T-helper 2 cell (primary cell): ENCODE measurements at regions not wholly inside any gene's neighbourhood (a gene's known extent, or its start where the extent isn't known, plus 50 kb on each side); places are given as distances from the start of the nearest gene placed in this dataset.

Experiments
- DNase-seq, 5 experiments: peaks; one replicate each; pipeline versions ENCODE4 v3.0.0 to v3.0.0-alpha.2; 2012 to 2022

DNA sequence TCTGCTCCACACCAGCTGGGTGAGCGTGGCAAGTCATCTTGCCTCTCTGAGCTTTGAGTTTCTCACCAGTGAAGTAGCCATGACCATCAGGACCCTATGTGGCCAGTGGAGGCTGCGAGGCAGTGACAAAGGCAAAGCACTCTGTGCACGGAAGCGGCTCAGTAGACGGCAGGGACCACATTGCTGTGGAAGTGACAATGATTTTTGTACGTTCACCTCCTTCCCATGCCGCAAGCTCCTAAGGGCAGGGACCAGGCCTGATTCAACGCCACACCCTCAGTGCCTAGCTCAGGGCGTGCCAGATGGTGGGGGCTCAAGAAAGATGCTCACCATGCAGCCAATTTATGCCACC is 210.5 kb downstream of the MATN1 start:
- DNase-seq: no peak

DNA sequence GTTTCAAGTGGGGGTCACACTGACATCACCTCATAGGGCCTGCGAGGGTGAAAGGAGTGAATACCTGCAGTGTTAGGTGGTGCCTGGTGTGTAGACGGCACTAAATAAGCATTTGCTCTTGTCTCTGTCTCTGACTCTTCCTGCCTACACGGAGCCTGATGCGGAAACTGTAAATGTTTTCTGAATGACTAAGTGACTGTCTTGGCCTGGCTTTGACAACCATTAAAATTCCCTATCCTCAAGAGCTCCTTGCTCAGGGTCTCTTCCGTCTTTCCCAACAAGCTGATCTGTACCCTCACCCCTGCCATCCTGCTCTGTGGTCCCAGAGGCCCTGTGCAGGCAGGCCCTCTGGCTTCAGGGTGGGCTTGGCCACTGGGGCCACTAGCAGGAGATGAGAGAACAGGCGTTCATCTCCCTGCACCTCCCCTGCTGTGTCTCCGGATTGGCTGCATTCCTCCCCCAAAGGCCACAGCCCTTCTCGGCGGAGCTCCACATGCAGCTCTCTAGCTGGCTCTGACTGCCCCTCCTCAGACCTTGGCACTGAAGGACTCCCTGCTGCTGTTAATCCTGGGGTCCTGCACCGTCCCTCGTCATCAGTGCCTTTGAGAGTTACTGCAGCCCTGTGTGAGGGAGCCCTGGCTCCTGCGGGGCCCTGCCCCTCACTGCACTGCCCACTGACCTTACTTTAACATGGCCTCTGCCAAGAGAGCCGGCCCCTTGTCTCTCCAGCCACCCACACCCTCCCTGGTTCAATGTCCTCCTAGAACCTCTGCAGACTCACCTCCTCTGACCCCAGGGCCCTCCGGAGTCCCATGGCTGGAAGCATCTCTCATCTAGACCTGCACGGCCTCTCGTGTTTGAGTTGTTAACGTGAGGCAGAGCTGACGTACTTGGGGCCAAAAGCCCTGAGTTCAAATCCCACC is 211.1 kb downstream of the MATN1 start:
- no peak for DNase-seq

DNA sequence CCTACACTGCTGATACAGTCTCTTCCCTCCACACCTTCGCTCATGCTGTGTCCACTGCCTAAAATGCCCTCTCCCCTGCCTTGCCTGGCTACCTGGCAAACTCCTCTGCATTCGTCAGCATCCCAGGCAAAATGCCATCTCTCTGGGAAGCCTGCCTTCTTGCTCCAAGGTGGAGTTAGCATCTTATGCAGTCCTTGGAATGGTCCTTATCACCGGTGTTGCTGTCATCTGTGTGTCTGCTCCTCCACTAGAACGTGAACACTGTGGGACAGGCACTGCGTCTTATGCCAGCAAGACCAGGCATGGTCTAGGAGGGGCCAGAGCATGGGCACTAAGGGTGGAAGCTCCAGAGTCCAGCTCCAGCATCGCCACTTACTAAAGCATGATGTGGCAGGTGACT is 211.8 kb downstream of the MATN1 start:
- no peak for DNase-seq

DNA sequence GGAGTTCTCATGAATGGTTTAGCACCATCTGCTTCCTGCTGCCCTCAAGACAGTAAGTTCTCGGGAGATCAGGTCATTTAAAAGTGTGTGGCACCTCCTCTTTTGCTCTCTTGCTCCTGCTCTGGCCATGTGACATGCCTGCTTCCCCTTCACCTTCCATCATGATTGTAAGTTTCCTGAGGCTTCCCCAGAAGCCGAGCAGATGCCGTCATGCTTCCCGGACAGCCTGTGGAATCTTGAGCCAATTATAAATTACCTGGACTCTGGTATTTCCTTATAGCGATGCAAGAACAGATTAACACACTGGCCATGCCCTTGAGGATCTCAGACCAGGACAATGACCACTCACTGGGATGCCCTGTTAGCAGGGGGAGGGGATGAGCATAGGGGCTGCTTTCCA is 212.3 kb downstream of the MATN1 start:
- DNase-seq: no peak

DNA sequence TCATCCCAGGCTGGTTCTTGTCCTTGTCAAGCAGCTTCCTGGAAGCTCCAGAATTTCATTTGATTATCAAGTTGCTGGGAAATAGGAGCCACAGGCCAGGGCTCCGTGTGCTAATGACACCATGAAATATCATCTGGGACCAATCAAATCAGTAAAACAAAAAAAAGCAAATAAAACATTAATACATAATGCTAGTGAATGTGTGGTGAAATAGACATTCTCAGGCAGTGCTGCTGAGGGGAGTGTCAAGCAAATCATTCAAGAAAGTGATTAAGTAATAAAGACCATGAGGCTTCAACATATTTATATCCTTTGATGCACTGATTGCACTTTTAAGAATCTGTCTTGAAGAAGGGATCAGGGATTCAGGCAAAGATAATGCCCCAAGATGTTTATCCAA is 213.7 kb downstream of the MATN1 start:
- no peak for DNase-seq

DNA sequence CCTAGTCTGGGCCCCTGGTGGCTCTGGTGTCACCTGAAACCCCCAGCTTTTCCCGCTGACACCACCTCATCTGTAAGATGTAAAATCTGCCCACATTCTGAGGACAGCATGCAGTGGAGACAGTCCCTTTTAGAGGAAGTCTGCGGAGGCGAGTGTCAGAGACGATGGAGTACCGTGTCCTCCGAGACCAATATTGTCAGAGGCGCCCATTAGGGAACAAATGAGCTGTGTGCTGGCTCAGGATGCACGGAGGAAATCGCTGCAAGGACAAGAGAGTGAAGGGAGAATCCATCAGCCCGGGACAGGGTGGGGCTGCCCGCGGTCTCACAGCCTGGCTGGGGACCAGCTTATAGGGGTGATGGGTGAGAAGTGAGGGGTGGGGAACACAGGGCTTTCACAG is 214.8 kb downstream of the MATN1 start:
- DNase-seq: no peak

DNA sequence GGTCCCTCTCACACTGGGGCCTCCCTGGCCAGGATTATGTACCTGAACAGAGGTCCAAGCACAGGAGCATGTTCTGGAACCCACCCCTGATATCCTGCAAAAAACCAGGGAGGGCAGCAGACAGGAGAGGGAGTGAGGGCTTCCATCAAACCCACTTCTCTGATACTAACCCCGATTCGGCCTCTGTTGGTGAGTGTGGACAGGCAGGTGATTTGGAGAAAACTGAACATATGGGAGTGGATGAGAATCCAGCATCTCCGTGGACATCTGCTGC is 215.3 kb downstream of the MATN1 start:
- no peak for DNase-seq

DNA sequence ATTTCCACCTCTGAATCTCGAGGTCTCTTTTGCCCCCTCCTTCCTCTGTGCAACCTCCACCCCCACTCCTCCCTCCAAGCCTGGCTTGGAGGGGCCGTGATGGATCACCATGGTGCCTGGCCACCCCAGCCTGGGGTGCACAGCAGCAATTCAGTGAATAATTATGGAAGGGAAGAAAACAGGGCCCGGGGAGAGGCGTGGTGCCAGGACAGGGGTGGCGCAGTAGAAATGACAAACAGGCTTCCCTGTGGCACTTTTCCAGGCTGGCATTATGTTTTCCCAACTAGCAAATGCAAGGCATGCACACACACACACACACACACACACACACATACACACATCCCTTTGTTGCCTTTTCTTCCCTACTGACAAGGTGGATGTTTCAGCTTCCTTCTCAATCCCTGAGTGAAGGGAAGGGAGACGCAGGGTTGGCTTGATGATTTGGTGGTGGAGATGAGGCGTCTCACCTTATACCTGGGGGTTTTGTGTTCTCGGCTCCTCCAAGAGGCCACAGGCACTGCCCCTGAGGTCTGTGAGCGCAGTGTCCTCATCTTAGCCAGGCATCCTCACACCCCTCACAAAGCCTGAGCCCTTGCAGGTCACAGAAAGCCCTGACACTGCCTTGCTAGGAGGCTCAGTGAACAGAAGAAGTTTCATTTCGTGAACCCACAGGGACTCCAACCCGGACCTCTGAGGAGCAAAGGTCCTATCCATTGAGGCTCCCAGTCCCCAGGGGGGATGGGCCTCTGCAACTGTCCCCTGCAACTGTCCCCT is 215.8 kb downstream of the MATN1 start:
- DNase-seq: no peak

DNA sequence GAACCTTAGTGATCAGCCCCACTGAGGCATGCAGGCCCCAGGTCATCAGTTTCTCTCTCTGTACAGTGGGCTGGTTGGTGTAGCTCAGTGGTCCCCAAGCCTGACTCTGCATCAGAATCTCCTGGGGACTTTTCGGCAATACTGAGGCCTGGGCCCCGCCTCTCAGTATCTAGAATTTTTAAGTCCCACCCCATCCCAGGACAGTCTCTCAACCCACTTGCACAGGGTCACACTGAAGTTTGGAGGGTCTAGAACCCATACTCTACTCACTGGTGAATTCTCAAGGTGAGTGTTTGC is 216.4 kb downstream of the MATN1 start:
- no peak for DNase-seq

DNA sequence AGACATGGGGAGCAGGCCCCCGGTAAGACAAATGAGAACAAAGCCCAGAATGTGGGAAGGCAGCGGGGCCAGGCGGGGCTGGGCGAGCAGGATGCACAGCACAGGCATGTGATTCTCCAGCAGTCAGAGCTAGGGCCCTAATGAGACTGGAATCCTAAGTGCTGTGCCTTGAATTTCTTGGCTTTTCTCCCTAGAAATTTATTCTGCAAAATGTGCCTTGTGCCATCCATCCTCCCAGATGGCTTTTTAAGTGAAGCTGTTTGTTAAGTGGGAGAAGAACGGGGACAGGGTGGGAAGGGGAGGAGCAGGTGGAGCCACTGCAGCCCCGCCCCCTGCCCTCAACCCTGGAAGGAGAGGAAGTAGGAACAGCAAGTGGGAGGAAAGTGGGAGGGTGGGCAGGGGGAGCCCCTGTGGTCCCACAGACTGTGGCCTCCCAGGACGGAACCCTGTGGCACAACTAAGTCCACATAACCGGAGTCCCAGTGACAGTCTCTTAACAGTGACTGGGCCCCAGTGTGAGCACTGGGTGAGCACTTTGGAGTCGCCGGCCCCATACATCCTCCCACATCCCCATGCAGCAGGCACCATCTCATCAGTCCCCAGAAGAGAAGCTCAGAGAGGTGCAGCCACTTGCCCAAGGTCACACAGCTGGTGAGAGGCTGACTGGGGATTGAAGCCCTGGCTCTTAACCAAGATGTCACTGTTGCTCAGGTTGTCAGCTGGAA is 216.9 kb downstream of the MATN1 start:
- DNase-seq: no peak

DNA sequence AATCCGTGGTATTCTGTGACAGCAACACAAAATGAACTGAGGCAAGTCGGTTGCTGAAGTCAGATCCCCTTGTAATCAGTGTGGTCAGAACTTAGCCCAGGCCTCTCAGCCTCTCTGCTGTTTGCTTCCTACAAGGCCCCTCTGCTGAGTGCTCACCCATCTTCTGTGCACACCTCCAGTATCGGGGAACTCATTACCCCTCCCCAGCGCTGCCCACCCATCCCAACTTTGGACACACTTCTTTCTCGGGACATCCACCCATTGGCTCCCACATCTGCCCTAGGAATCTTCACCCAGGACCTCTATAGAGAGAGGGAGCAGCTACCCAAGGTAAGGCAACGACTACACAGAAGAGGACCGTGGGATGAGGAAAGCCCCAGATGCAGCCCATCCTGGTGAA is 217.5 kb downstream of the MATN1 start:
- DNase-seq: no peak

DNA sequence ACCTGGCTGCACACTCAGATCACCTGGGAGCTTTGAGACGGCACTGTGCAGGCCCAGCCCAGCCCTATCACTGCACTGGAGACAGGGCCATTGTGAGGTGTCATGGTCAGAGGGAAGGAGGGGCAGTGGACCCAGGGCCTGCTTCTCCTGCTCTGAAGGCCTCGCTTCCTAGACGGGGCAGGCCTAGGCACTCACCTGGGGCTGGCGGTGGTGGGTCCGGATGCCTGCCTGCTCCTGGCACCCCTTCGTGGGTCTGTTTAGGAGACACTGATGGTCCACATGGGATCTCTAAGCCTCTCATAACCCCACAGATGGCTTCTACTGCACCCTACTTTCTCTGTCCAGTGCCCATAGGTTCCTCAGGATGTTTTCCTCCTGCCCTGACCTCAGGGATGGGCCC is 230.9 kb downstream of the MATN1 start:
- DNase-seq: no peak

DNA sequence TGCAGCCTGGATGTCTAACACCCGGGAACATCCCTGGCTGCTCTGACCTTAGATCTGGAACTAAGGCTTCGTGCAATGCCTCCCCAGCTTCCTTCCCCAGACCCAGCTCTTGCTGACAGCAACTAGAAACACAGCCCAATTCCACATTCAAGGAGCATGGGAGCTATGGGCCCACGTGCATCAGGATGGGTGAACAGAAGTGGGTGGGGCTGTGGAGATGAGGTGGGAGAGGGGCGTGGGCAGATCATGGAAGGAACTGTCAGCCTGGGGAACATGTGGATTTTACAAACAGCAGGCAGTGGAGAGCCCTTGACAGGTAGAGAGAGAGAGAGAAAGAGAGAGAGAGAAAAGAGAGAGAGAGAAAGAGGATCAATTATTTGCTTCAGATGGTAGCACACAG is 231.6 kb downstream of the MATN1 start:
- no peak for DNase-seq

DNA sequence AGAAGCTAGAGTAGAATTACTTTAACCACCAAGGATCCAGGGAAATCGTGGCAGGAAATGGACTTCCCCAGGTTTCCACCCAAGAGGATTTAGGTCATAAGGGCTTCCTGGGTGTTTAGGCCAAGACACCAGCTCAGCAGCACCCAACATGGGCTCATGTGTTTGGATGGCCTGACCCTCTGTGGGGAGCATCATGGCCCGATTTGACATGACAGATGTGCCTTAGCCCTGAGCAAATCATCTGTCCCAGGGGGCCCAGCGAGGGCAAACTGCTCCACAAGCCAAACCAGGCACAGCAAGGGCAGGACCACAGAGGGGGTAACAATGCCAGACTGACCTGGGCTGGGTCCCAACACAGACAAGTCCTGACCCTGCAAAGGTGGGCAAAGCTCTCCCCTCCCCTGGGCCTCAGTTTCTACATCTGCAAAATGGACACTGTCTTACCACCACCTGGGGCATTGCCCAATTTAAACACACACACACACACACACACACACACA is 232.8 kb downstream of the MATN1 start:
- DNase-seq: no peak

DNA sequence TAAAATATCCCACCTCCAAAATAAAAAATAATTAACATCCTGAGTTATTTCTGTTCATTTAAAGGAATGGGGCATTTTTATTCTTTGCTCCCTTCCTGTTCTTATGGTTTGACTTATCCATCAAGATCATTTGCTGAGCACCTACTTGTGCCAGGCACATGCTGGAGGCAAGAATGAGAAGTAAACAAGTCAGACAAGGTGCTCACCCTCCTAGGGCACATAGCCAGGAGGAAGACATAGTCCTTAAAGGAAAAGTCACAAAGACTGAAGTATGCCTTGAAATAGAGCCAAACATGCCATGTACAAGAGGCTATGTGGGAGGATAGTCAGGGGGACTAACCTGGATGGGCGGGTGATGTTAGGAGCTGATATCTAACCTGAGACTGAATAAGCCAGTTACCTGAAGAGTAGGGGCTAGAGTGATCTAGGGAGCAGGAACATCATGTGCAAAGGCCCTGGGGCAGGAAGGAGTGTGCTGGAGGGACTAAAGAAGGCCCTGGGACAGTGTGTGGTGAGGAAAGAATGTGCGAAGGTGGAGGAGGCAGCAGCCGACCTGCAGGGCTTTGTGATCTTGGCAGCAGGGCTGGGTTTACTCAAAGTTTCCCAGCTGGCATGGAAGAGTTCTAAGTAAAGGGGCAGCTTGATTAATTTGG is 233.5 kb downstream of the MATN1 start:
- DNase-seq: no peak

DNA sequence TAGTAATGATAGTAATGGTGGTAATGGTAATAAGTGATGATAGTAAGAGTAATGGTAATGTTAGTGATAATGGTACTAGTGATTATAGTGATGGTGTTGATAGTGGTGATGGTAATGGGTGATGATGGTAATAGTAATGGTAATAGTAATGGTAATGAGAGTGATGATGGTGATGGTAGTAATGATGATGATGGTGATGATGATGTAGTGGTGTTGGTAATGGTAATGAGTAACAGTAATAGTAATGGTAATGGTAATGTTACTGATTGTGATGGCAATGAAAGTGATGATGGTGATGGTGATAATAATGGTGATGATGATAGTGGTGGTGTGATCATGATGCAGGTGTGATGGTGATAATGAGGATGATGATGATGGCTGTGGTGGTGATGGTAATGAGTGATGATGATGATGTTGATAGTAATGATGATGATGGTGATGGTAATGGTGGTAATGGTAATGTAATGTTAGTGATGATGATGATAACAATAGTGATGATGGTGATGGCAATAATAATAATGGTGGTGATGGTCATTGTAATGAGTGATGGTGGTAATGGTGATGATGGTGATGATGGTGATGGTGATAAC is 235.0 kb downstream of the MATN1 start:
- DNase-seq: no peak

DNA sequence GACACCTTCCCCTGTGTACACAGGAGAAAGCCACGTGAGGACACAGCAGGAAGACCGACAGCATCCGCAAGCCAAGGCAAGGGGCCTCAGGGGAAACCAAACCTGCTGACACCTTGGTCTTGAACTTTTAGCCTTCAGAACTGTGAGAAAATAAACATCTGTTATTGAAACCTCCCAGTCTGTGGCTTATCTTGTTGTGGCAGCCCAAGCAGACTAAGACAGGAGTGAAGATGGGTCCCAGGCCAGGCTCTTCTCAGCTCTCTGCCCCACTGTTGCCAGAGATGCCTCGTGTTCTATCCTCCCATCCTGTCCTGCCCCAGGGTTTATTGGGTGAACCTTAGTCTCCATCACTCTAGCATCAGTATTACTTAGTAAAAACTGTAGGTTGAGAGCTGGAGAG is 236.3 kb downstream of the MATN1 start:
- DNase-seq: no peak

DNA sequence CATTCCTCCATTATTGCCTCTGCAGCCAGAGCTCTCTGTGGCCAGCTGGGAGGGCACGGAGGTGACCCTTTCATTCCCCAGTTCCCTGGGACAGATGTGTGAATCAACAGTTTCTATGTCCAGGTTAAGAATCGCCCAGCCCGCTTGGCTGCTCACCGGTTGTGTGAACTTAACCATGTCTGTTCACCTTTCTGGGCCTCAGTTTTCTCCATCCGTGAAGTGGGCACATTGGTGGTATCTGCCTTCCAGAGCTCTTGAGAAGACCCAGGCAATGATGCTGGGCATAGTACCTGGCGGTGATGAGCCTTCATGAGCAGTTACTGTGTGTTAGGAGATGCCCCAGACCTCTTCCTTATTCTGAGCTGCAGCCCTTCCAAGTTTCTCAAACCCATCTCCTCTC is 238.3 kb downstream of the MATN1 start:
- DNase-seq: no peak

DNA sequence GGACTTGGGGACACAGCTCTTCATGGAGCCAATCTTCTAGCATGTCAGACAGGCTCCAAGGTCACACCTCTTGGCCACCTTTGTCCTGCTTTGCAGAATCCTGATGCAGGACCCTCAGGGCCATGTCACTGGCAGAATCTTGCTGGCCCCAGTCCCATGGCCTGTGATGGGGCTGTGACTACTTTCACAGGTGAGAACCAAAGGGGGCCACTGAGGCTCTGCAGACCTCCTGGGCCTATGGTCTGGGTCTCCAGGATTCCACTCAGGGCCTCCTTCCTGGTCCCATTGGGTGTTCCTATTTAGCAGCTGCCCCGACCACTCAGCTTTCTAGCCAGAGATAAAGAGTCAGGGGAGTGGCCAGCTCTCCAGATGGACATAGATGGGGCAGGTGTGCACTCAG is 238.7 kb downstream of the MATN1 start:
- DNase-seq: no peak

DNA sequence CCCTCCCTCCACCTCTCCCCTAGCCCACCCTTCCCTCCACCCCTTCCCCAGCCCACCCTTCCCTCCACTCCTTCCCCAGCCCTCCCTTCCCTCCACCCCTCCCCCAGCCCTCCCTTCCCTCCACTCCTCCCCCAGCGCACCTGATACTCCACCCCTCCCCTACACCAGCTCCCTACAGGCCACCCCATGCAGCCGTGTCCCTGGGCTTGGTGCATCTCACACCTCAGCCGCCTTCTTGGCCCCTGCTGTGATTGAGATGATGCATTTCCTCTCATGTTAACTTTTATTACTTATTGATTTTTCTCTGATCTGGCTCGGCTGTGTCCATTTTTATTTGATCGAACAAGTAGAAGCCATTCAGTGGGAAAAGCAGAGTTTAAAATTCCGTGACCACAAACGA is 243.8 kb downstream of the MATN1 start:
- DNase-seq: no peak

DNA sequence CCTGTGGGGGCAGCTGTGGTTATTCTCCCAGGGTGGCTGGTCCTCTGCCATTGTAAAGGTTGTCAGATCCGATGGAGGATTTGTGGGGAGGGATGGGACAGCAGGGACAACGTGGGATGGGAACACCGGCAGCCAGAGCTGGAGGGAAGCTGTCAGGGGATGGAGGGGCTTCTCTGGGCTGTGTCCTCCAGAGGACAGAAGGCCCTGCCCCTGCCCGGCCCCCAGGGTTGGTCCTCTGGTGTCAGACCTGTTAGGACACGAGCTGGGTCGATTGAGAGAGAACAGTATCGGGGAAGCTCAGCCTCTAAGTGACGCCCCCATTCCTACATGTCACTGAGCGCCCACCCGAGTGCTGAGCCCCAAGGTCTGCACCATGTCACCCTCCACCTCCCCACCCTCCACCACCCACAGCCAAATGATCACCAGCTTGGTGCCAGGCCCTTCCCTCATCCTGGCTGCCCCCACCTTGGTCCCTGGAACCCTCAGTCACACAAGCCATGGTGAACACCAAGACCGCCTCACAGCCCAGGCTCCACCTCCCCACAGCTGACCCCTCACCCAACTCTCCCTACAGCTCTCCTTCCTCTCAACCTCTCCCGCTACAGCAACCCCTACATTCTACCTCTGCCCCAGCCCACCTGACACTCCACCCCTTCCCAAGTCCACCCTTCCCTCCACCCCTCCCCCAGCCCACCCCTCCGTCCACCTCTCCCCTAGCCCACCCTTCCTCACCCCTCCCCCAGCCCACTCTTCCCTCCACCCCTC is 244.4 kb downstream of the MATN1 start:
- no peak for DNase-seq

DNA sequence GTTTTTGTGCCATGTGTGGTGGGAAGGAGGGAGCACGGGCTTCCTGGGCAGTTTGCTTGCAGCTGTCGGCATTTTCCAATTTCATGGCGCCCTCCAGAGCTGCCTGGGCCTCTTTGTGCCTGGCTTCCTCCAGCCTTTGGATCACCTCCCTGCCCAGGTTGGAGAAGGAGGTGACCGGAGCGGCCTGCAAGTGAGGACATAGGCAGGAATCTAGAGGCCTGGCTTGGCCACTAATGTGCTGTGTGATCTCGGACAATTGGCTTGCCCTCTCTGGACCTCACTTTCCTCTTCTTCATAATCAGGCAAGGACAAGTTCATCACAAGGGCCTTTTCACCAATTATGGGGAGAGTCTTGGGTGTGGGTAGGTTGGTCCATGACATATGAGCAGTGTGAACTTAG is 245.1 kb downstream of the MATN1 start:
- DNase-seq: no peak
